Colonic mucosa (tissue), 4 donors: ENCODE measurements at regions not wholly inside any gene's neighbourhood (a gene's known extent, or its start where the extent isn't known, plus 50 kb on each side); places are given as distances from the start of the nearest gene placed in this dataset.
"Not testable (repeated sequence)": the region's sequence is repeated elsewhere in the genome, so short reads cannot be mapped to it uniquely, and the experiment has no call there.

Experiments
- DNase-seq: peaks from one replicate; pipeline ENCODE4 v3.0.0-alpha.2; 2020
- H3K27ac ChIP-seq: fragments of 200-600 bp; one replicate; pipeline ENCODE4 v1.8.0; 2021
- H3K27me3 ChIP-seq: fragments of 200-600 bp; one replicate; pipeline ENCODE4 v1.8.0; 2021
- H3K36me3 ChIP-seq: fragments of 200-600 bp; one replicate; pipeline ENCODE4 v1.8.0; 2021
- H3K4me1 ChIP-seq: fragments of 200-600 bp; one replicate; pipeline ENCODE4 v1.8.0; 2021; ENCODE audit warnings: mild to moderate bottlenecking
- H3K4me3 ChIP-seq: fragments of 200-600 bp; one replicate; pipeline ENCODE4 v1.8.0; 2021
- H3K9ac ChIP-seq, 2 donors: one replicate each; pipeline ENCODE4 v1.7.0; 2013; ENCODE audit warnings: control low read depth in 2 of 2, low read depth in 2 of 2, low read length in 2 of 2
- H3K9me3 ChIP-seq: fragments of 200-600 bp; one replicate; pipeline ENCODE4 v1.8.0; 2021
- intact Hi-C: fragments of 100-400 bp; cut with DNase I; formaldehyde crosslinking; loops from one replicate; pipeline ENCODE4 v1.14.1; 2022
- TF ChIP-seq, protein P1 (sequence below): fragments of 200-600 bp; IDR thresholded peaks from one replicate; pipeline ENCODE4 v1.8.0; 2022; ENCODE audit warnings: antibody characterized with exemption, mild to moderate bottlenecking
- donor health status: healthy.
- donor health status: DM: no; HTN: no; CAD: no.
- donor health status: DM: no; HTN: no; CAD: no.

DNA sequence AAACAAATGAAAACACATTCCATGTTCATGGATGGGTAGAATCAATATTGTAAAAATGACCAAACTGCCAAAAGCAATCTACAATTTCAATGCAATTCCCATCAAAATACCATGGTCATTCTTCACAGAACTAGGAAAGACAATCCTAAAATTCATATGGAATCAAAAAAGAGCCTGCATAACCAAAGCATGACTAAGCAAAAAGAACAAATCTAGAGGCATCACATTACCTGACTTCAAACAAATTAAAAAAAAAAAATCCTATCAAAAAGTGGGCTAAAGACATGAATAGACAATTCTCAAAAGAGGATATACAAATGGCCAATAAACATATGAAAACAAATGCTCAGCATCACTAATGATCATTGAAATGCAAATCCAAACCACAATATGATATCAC is 297.5 kb downstream of the NAF1 start:
- H3K9me3 ChIP-seq: no peaks in the 10 kb centered on the region
- no peak overlapping the region for H3K9ac ChIP-seq
- TF ChIP-seq, protein P1, sequence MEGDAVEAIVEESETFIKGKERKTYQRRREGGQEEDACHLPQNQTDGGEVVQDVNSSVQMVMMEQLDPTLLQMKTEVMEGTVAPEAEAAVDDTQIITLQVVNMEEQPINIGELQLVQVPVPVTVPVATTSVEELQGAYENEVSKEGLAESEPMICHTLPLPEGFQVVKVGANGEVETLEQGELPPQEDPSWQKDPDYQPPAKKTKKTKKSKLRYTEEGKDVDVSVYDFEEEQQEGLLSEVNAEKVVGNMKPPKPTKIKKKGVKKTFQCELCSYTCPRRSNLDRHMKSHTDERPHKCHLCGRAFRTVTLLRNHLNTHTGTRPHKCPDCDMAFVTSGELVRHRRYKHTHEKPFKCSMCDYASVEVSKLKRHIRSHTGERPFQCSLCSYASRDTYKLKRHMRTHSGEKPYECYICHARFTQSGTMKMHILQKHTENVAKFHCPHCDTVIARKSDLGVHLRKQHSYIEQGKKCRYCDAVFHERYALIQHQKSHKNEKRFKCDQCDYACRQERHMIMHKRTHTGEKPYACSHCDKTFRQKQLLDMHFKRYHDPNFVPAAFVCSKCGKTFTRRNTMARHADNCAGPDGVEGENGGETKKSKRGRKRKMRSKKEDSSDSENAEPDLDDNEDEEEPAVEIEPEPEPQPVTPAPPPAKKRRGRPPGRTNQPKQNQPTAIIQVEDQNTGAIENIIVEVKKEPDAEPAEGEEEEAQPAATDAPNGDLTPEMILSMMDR: no peak
- no peaks in the 10 kb centered on the region for H3K27me3 ChIP-seq
- DNase-seq: no peak
- no peak overlapping the region for H3K27ac ChIP-seq
- H3K4me1 ChIP-seq: no peaks in the 10 kb centered on the region
- no peak overlapping the region for H3K4me3 ChIP-seq
- intact Hi-C loops: no loop called here
- H3K36me3 ChIP-seq: no peaks in the 10 kb centered on the region

DNA sequence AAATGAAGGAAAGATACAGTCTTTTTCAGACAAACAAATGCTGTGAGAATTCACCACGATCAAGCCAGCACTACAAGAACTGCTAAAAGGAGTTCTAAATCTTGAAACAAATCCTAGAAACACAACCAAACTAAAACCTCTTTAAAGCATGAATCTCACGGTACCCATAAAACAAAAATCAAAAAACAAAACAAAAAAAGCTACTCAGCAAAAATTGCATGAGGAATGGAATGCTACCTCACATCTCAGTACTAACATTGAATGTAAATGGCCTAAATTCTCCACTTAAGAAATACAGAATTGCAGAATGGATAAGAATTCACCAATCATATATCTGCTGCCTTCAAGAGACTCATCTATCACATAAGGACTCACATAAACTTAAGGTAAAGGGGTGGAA is 300.1 kb downstream of the NAF1 start:
- no peak overlapping the region for H3K4me3 ChIP-seq
- H3K9ac ChIP-seq: no peak overlapping the region
- H3K9me3 ChIP-seq: no peaks in the 10 kb centered on the region
- no peak for DNase-seq
- no peak overlapping the region for H3K27ac ChIP-seq
- TF ChIP-seq, protein P1: no peak
- no peaks in the 10 kb centered on the region for H3K4me1 ChIP-seq
- no peaks in the 10 kb centered on the region for H3K27me3 ChIP-seq
- intact Hi-C loops: no loop called here
- H3K36me3 ChIP-seq: no peaks in the 10 kb centered on the region

DNA sequence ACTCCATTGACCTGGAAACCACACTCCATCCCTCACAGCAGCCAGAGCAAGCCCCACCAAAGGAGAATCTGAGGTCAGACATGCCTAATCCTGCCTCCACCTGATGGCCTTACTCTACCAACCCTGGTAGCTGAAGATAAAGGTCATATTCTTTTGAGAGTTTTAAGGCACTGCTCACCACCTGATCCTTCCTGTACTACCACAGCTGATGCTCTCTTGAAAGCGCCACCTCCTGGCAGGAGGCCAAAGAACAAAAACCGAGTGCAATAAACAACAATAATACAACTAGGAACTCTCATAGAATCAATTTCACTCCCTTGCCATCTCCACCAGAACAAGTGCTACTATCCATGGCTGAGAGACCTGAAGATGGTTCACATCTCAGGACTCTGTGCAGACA is 301.6 kb downstream of the NAF1 start:
- intact Hi-C loops: no loop called here
- H3K9ac ChIP-seq: no peak overlapping the region
- H3K27ac ChIP-seq: no peak overlapping the region
- no peaks in the 10 kb centered on the region for H3K27me3 ChIP-seq
- no peaks in the 10 kb centered on the region for H3K9me3 ChIP-seq
- TF ChIP-seq, protein P1: no peak
- H3K4me1 ChIP-seq: no peaks in the 10 kb centered on the region
- no peak overlapping the region for H3K4me3 ChIP-seq
- DNase-seq: no peak
- H3K36me3 ChIP-seq: no peaks in the 10 kb centered on the region

DNA sequence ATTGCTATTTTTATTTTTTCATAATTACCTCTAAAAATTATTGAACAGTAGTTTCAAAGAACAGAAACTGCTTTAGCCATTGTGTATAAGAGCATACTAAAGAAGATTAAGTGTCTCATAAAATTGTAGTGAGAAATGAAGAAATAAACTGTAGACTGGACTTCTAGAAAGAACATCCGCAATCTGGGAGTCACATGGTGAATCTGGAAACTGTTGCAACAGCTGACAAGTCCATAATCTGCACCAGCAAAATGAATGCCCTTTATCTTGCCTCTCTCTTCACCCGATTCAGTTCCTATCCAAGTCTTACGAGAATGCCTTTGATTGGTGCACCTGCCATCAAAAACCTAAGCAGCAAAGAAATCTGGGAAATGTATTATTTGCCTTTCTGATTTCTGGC is 312.9 kb downstream of the NAF1 start:
- no peaks in the 10 kb centered on the region for H3K9me3 ChIP-seq
- H3K27ac ChIP-seq: no peak overlapping the region
- DNase-seq: no peak
- no peaks in the 10 kb centered on the region for H3K4me1 ChIP-seq
- no peaks in the 10 kb centered on the region for H3K36me3 ChIP-seq
- intact Hi-C loops: no loop called here
- H3K27me3 ChIP-seq: no peaks in the 10 kb centered on the region
- H3K4me3 ChIP-seq: no peak overlapping the region
- TF ChIP-seq, protein P1: no peak
- H3K9ac ChIP-seq: no peak overlapping the region

DNA sequence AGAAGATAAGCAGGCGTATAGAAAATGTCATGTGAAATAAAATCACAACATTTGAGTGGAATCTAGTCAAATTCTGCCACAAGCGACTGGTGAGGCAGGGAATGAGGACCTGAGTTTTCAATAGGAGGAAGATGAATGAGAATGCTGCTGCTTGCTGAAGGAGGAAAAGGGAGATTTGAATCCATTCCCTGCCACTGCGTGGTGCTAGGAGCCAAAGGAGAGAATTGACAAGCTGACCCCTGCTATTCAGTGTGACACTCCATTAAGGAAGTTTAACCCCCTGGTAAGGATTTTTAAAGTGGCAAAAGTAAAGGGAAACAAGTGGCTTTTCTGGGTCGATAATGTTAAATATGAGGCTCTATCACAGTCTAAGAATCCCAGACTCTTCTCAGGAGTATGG is 314.0 kb downstream of the NAF1 start:
- intact Hi-C loops: no loop called here
- H3K4me1 ChIP-seq: no peaks in the 10 kb centered on the region
- no peak overlapping the region for H3K27ac ChIP-seq
- H3K4me3 ChIP-seq: no peak overlapping the region
- no peaks in the 10 kb centered on the region for H3K27me3 ChIP-seq
- no peaks in the 10 kb centered on the region for H3K36me3 ChIP-seq
- no peaks in the 10 kb centered on the region for H3K9me3 ChIP-seq
- TF ChIP-seq, protein P1: no peak
- no peak overlapping the region for H3K9ac ChIP-seq
- DNase-seq: no peak

DNA sequence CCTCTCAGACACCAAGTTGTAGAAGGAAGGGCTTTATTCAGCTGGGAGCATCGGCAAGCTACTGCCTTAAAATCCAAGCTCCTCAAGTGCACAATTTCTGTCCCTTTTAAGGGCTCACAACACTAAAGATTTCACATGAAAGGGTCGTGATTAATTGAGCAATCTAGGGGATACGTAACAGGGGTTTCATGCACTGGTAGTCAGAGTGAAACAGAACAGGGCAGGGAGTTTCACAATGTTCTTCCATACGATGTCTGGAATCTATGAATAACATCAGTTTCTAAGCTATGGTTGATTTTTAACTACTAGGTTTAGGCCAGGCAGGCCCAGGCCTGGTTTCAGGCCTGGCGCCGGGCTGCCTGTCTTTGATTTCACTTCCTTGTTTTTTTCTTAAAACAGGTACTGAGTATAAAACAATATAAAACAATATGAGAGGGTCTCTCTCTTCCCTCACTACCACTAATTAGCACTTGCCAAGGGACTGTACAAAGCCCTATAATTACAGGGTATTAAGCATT is 315.4 kb downstream of the NAF1 start:
- H3K36me3 ChIP-seq, H3K9ac ChIP-seq, H3K9me3 ChIP-seq, H3K4me1 ChIP-seq, H3K27me3 ChIP-seq, H3K27ac ChIP-seq, DNase-seq, H3K4me3 ChIP-seq, intact Hi-C loops: not testable (repeated sequence)
